OCI-LY7 (cell line): ENCODE measurements at regions not wholly inside any gene's neighbourhood (a gene's known extent, or its start where the extent isn't known, plus 50 kb on each side); places are given as distances from the start of the nearest gene placed in this dataset.

Experiments used
- BruUV-seq: library from RNA; stranded (reverse); fragments of 400-500 nt; replicated peaks from 2 replicates; lab custom pipeline; 2021; lab: Mats Ljungman, UMichigan
- CTCF ChIA-PET: fragments of 300-600 bp; sonication (Branson Sonifier 250); formaldehyde crosslinking; loops from one replicate; lab custom pipeline; 2022; ENCODE audit warnings: antibody characterized with exemption; ENCODE audit not compliant: unreplicated experiment; lab: Charles Lee
- POLR2A ChIA-PET: fragments of 300-600 bp; sonication (Branson Sonifier 250); formaldehyde crosslinking; loops from one replicate; lab custom pipeline; 2022; ENCODE audit warnings: antibody characterized with exemption; lab: Charles Lee
- DNase-seq: peaks from one replicate; pipeline ENCODE4 v3.0.0-alpha.2; 2015; ENCODE audit warnings: low spot score
- H2AFZ ChIP-seq: fragments of 200-600 bp; sonication (generic), shearing (Covaris generic); 2 replicates; pipeline ENCODE4 v1.6.1; 2014; ENCODE audit warnings: mild to moderate bottlenecking, antibody characterized with exemption, low read length, moderate library complexity
- H3K27ac ChIP-seq: fragments of 200-600 bp; sonication (generic); 2 replicates; pipeline ENCODE4 v1.5.1; 2014; ENCODE audit warnings: mixed run types, low read depth, mild to moderate bottlenecking, moderate library complexity, low read length, inconsistent platforms; ENCODE audit not compliant: poor library complexity, severe bottlenecking
- H3K36me3 ChIP-seq: fragments of 200-600 bp; sonication (generic); 2 replicates; pipeline ENCODE4 v1.6.1; 2014; ENCODE audit warnings: mild to moderate bottlenecking, antibody characterized with exemption, low read length, moderate library complexity, mixed read lengths; ENCODE audit not compliant: insufficient read depth
- H3K4me1 ChIP-seq: fragments of 200-600 bp; sonication (generic); 2 replicates; pipeline ENCODE4 v1.5.1; 2014; ENCODE audit warnings: mild to moderate bottlenecking, low read length; ENCODE audit not compliant: insufficient read depth, poor library complexity, severe bottlenecking
- H3K4me2 ChIP-seq: fragments of 200-600 bp; sonication (generic); 2 replicates; pipeline ENCODE4 v1.6.1; 2014; ENCODE audit warnings: mild to moderate bottlenecking, low read length
- H3K4me3 ChIP-seq: fragments of 200-600 bp; sonication (generic); 2 replicates; pipeline ENCODE4 v1.5.1; 2014; ENCODE audit warnings: mild to moderate bottlenecking, low read depth, low read length; ENCODE audit not compliant: poor library complexity, severe bottlenecking
- H3K79me2 ChIP-seq: fragments of 200-600 bp; sonication (generic); 2 replicates; pipeline ENCODE4 v1.6.1; 2016; ENCODE audit warnings: low read depth, mild to moderate bottlenecking, low read length, moderate library complexity, mixed read lengths; ENCODE audit not compliant: insufficient read depth
- H3K9me2 ChIP-seq: fragments of 200-600 bp; sonication (generic); 2 replicates; pipeline ENCODE4 v1.6.1; 2016; ENCODE audit warnings: mild to moderate bottlenecking, low read length, mixed read lengths; ENCODE audit not compliant: insufficient read depth
- H3K9me3 ChIP-seq: fragments of 200-600 bp; sonication (generic); 2 replicates; pipeline ENCODE4 v1.6.1; 2014; ENCODE audit warnings: mild to moderate bottlenecking, mixed run types, low read length, mixed read lengths
- H4K20me1 ChIP-seq: fragments of 200-600 bp; sonication (generic); 2 replicates; pipeline ENCODE4 v1.6.1; 2014; ENCODE audit warnings: mild to moderate bottlenecking, antibody characterized with exemption, low read length, moderate library complexity, mixed read lengths; ENCODE audit not compliant: insufficient read depth
- CTCF ChIP-seq: fragments of 200-600 bp; sonication (generic); conservative IDR thresholded peaks from 2 replicates; pipeline ENCODE4 v1.5.1; 2014; ENCODE audit warnings: mild to moderate bottlenecking, antibody characterized with exemption, low read length, moderate library complexity, mixed read lengths
- EZH2phosphoT487 ChIP-seq: fragments of 200-600 bp; sonication (generic); IDR thresholded peaks from 2 replicates; pipeline ENCODE4 v1.6.1; 2018; ENCODE audit warnings: low read depth, borderline replicate concordance, mild to moderate bottlenecking, mixed run types, antibody characterized with exemption, low read length, moderate library complexity, mixed read lengths
- intact Hi-C: fragments of 100-400 bp; cut with micrococcal nuclease; formaldehyde crosslinking; loops from one replicate; pipeline ENCODE4 v1.10.0; 2022; ENCODE audit not compliant: unreplicated experiment

GRCh38 chr12:115761784-115762183, 515.7 kb downstream of the MED13L start:
- Histone ChIP-seq H4K20me1 (no peaks in the 10 kb centered on the region), H3K4me2 (no peak overlapping the region), H3K79me2 (no peaks in the 10 kb centered on the region), H2AFZ (no peak overlapping the region), H3K4me1 (no peaks in the 10 kb centered on the region), H3K27ac (no peak overlapping the region), H3K9me3 (no peaks in the 10 kb centered on the region), H3K9me2 (no peaks in the 10 kb centered on the region), H3K4me3 (no peak overlapping the region), H3K36me3 (no peaks in the 10 kb centered on the region)
- intact Hi-C loops = no loop called here
- DNase-seq = no peak
- BruUV-seq = no TSS peak
- ChIA-PET POLR2A (interaction anchor here (0.6 kb wide), 1 partner anchor 89 kb away, joined by 3 read pairs; no protein-coding TSS in a partner anchor), CTCF (no interaction called here)
- TF ChIP-seq CTCF (no peak), EZH2phosphoT487 (no peak)

GRCh38 chr12:115760231-115760630, 517.3 kb downstream of the MED13L start:
- intact Hi-C loops = no loop called here
- Histone ChIP-seq H3K36me3 (no peaks in the 10 kb centered on the region), H3K4me2 (no peak overlapping the region), H3K79me2 (no peaks in the 10 kb centered on the region), H2AFZ (no peak overlapping the region), H3K4me1 (no peaks in the 10 kb centered on the region), H4K20me1 (no peaks in the 10 kb centered on the region), H3K27ac (no peak overlapping the region), H3K4me3 (no peak overlapping the region), H3K9me3 (no peaks in the 10 kb centered on the region), H3K9me2 (no peaks in the 10 kb centered on the region)
- TF ChIP-seq CTCF (no peak), EZH2phosphoT487 (no peak)
- no peak for DNase-seq
- ChIA-PET POLR2A (no interaction called here), CTCF (no interaction called here)
- no TSS peak for BruUV-seq

- Histone ChIP-seq H3K4me1 (no peaks in the 10 kb centered on the region), H2AFZ (no peak overlapping the region), H3K79me2 (no peaks in the 10 kb centered on the region), H3K36me3 (no peaks in the 10 kb centered on the region), H3K4me3 (no peak overlapping the region), H3K9me3 (no peaks in the 10 kb centered on the region), H4K20me1 (no peaks in the 10 kb centered on the region), H3K4me2 (no peak overlapping the region), H3K27ac (no peak overlapping the region), H3K9me2 (no peaks in the 10 kb centered on the region)
- no TSS peak for BruUV-seq
- intact Hi-C loops = no loop called here
- ChIA-PET CTCF (no interaction called here), POLR2A (no interaction called here)
- no peak for DNase-seq
- no peak for TF ChIP-seq CTCF
- TF ChIP-seq EZH2phosphoT487 = no peak
These were observed 518.4 kb downstream of the MED13L start for GRCh38 chr12:115758877-115759620.
